Activated naive CD4-positive, alpha-beta T cell treated with anti-CD3 and anti-CD28 coated beads, Interleukin-2, amount 10 ng/mL, durations not matched to agents 7 days and 5 days (primary cell): ENCODE measurements at regions not wholly inside any gene's neighbourhood (a gene's known extent, or its start where the extent isn't known, plus 50 kb on each side); places are given as distances from the start of the nearest gene placed in this dataset.
"Not testable (repeated sequence)": the region's sequence is repeated elsewhere in the genome, so short reads cannot be mapped to it uniquely, and the experiment has no call there.

ENCODE experiments used
- CTCF ChIA-PET: fragments of 350-600 bp; sonication (Branson Sonifier 250); formaldehyde crosslinking; loops from one replicate; lab custom pipeline; 2021; ENCODE audit warnings: antibody characterized with exemption; lab: Charles Lee
- DNase-seq: peaks from one replicate; pipeline ENCODE4 v3.0.0-alpha.2; 2020
- H3K27ac Mint-ChIP-seq: one replicate; pipeline ENCODE4 v1.8.0; 2021; ENCODE audit warnings: mild to moderate bottlenecking, moderate library complexity, mixed read lengths
- H3K27me3 Mint-ChIP-seq: one replicate; pipeline ENCODE4 v1.8.0; 2021; ENCODE audit warnings: mild to moderate bottlenecking, mixed read lengths
- H3K36me3 Mint-ChIP-seq: one replicate; pipeline ENCODE4 v1.8.0; 2021; ENCODE audit warnings: mixed read lengths
- H3K4me1 Mint-ChIP-seq: one replicate; pipeline ENCODE4 v1.8.0; 2021; ENCODE audit warnings: mixed read lengths
- H3K4me3 Mint-ChIP-seq: one replicate; pipeline ENCODE4 v1.8.0; 2021; ENCODE audit warnings: mild to moderate bottlenecking, moderate library complexity, mixed read lengths
- H3K9me3 Mint-ChIP-seq: one replicate; pipeline ENCODE4 v1.8.0; 2021; ENCODE audit warnings: mixed read lengths

GRCh38 chr1:187680823-187681222, 852.1 kb downstream of the PLA2G4A start:
- H3K9me3 Mint-ChIP-seq: no peaks in the 10 kb centered on the region
- DNase-seq: no peak
- peak overlapping the region; percentile 35 for H3K27ac Mint-ChIP-seq
- H3K4me3 Mint-ChIP-seq: no peak overlapping the region
- H3K27me3 Mint-ChIP-seq: no peaks in the 10 kb centered on the region
- no peaks in the 10 kb centered on the region for H3K36me3 Mint-ChIP-seq
- H3K4me1 Mint-ChIP-seq: no peaks in the 10 kb centered on the region
- CTCF ChIA-PET: no interaction called here

- Mint-ChIP-seq H3K27ac (no peak overlapping the region), H3K9me3 (no peaks in the 10 kb centered on the region), H3K27me3 (no peaks in the 10 kb centered on the region), H3K4me1 (no peaks in the 10 kb centered on the region), H3K36me3 (no peaks in the 10 kb centered on the region), H3K4me3 (no peak overlapping the region)
- CTCF ChIA-PET: no interaction called here
- no peak for DNase-seq
Measured at GRCh38 chr1:187682112-187682511, 853.4 kb downstream of the PLA2G4A start.

- Mint-ChIP-seq H3K4me3 (no peak overlapping the region), H3K27ac (no peak overlapping the region), H3K27me3 (no peaks in the 10 kb centered on the region), H3K9me3 (peaks cover 4% of the 10 kb centered on the region), H3K36me3 (no peaks in the 10 kb centered on the region), H3K4me1 (no peaks in the 10 kb centered on the region)
- no peak for DNase-seq
- CTCF ChIA-PET: no interaction called here
Measured at GRCh38 chr1:187685333-187685732, 856.6 kb downstream of the PLA2G4A start.

- peaks cover 4% of the 10 kb centered on the region for H3K9me3 Mint-ChIP-seq
- no peaks in the 10 kb centered on the region for H3K27me3 Mint-ChIP-seq
- H3K4me1 Mint-ChIP-seq: no peaks in the 10 kb centered on the region
- CTCF ChIA-PET: no interaction called here
- H3K36me3 Mint-ChIP-seq: no peaks in the 10 kb centered on the region
- no peak overlapping the region for H3K4me3 Mint-ChIP-seq
- H3K27ac Mint-ChIP-seq: no peak overlapping the region
- no peak for DNase-seq
Measured at GRCh38 chr1:187689129-187689528, 860.4 kb downstream of the PLA2G4A start.

- CTCF ChIA-PET: no interaction called here
Measured at GRCh38 chr1:187691439-187691838, 862.7 kb downstream of the PLA2G4A start.

GRCh38 chr1:187692799-187693198, 864.0 kb downstream of the PLA2G4A start:
- H3K27me3 Mint-ChIP-seq: no peaks in the 10 kb centered on the region
- H3K36me3 Mint-ChIP-seq: no peaks in the 10 kb centered on the region
- no peak overlapping the region for H3K27ac Mint-ChIP-seq
- CTCF ChIA-PET: no interaction called here
- no peak overlapping the region for H3K4me3 Mint-ChIP-seq
- H3K4me1 Mint-ChIP-seq: no peaks in the 10 kb centered on the region
- DNase-seq: no peak
- peaks cover 4% of the 10 kb centered on the region for H3K9me3 Mint-ChIP-seq

More at GRCh38 chr1:187691439-187691838, 862.7 kb downstream of the PLA2G4A start:
- peaks cover 4% of the 10 kb centered on the region for H3K9me3 Mint-ChIP-seq
- no peaks in the 10 kb centered on the region for H3K4me1 Mint-ChIP-seq
- DNase-seq: no peak
- no peak overlapping the region for H3K4me3 Mint-ChIP-seq
- H3K36me3 Mint-ChIP-seq: no peaks in the 10 kb centered on the region
- H3K27me3 Mint-ChIP-seq: no peaks in the 10 kb centered on the region
- no peak overlapping the region for H3K27ac Mint-ChIP-seq

- CTCF ChIA-PET: no interaction called here
- Mint-ChIP-seq H3K4me1 (no peaks in the 10 kb centered on the region), H3K9me3 (no peaks in the 10 kb centered on the region), H3K27me3 (no peaks in the 10 kb centered on the region), H3K27ac (no peak overlapping the region), H3K36me3 (no peaks in the 10 kb centered on the region), H3K4me3 (no peak overlapping the region)
- no peak for DNase-seq
Measured at GRCh38 chr1:187696073-187696472, 867.3 kb downstream of the PLA2G4A start.

GRCh38 chr1:187703138-187704130, 874.7 kb downstream of the PLA2G4A start:
- DNase-seq, H3K9me3 Mint-ChIP-seq, CTCF ChIA-PET, H3K4me1 Mint-ChIP-seq, H3K4me3 Mint-ChIP-seq, H3K27me3 Mint-ChIP-seq, H3K27ac Mint-ChIP-seq, H3K36me3 Mint-ChIP-seq: not testable (repeated sequence)

GRCh38 chr1:187714470-187714869, 885.7 kb downstream of the PLA2G4A start:
- Mint-ChIP-seq H3K9me3 (peaks cover 5% of the 10 kb centered on the region), H3K4me1 (no peaks in the 10 kb centered on the region), H3K27me3 (no peaks in the 10 kb centered on the region), H3K4me3 (no peak overlapping the region), H3K36me3 (no peaks in the 10 kb centered on the region), H3K27ac (no peak overlapping the region)
- CTCF ChIA-PET: no interaction called here
- no peak for DNase-seq

GRCh38 chr1:187715483-187715882, 886.7 kb downstream of the PLA2G4A start:
- Mint-ChIP-seq H3K36me3 (no peaks in the 10 kb centered on the region), H3K27ac (no peak overlapping the region), H3K4me3 (no peak overlapping the region), H3K9me3 (peaks cover 5% of the 10 kb centered on the region), H3K4me1 (no peaks in the 10 kb centered on the region), H3K27me3 (no peaks in the 10 kb centered on the region)
- DNase-seq: no peak
- CTCF ChIA-PET: no interaction called here

- peaks cover 5% of the 10 kb centered on the region for H3K9me3 Mint-ChIP-seq
- no peaks in the 10 kb centered on the region for H3K36me3 Mint-ChIP-seq
- H3K27me3 Mint-ChIP-seq: no peaks in the 10 kb centered on the region
- no peaks in the 10 kb centered on the region for H3K4me1 Mint-ChIP-seq
- H3K27ac Mint-ChIP-seq: no peak overlapping the region
- no peak for DNase-seq
- CTCF ChIA-PET: no interaction called here
- no peak overlapping the region for H3K4me3 Mint-ChIP-seq
Measured at GRCh38 chr1:187716160-187716559, 887.4 kb downstream of the PLA2G4A start.

GRCh38 chr1:187718527-187718926, 889.8 kb downstream of the PLA2G4A start:
- no peak for DNase-seq
- Mint-ChIP-seq H3K27ac (no peak overlapping the region), H3K4me3 (no peak overlapping the region), H3K36me3 (no peaks in the 10 kb centered on the region), H3K9me3 (peaks cover 4% of the 10 kb centered on the region), H3K4me1 (no peaks in the 10 kb centered on the region), H3K27me3 (no peaks in the 10 kb centered on the region)
- CTCF ChIA-PET: no interaction called here

- Mint-ChIP-seq H3K36me3 (no peaks in the 10 kb centered on the region), H3K4me3 (no peak overlapping the region), H3K27me3 (no peaks in the 10 kb centered on the region), H3K27ac (no peak overlapping the region), H3K4me1 (no peaks in the 10 kb centered on the region), H3K9me3 (peaks cover 1% of the 10 kb centered on the region)
- CTCF ChIA-PET: no interaction called here
- DNase-seq: no peak
Measured at GRCh38 chr1:187721216-187721615, 892.5 kb downstream of the PLA2G4A start.

GRCh38 chr1:187725216-187725615, 896.5 kb downstream of the PLA2G4A start:
- H3K36me3 Mint-ChIP-seq: no peaks in the 10 kb centered on the region
- DNase-seq: no peak
- H3K27me3 Mint-ChIP-seq: no peaks in the 10 kb centered on the region
- no peak overlapping the region for H3K4me3 Mint-ChIP-seq
- H3K4me1 Mint-ChIP-seq: no peaks in the 10 kb centered on the region
- CTCF ChIA-PET: no interaction called here
- no peaks in the 10 kb centered on the region for H3K9me3 Mint-ChIP-seq
- no peak overlapping the region for H3K27ac Mint-ChIP-seq

- Mint-ChIP-seq H3K27ac (no peak overlapping the region), H3K36me3 (no peaks in the 10 kb centered on the region), H3K27me3 (no peaks in the 10 kb centered on the region), H3K4me1 (no peaks in the 10 kb centered on the region), H3K9me3 (no peaks in the 10 kb centered on the region), H3K4me3 (no peak overlapping the region)
- DNase-seq: no peak
- CTCF ChIA-PET: no interaction called here
Measured at GRCh38 chr1:187733232-187733631, 904.5 kb downstream of the PLA2G4A start.
